NB4 (cell line): ENCODE measurements at regions not wholly inside any gene's neighbourhood (a gene's known extent, or its start where the extent isn't known, plus 50 kb on each side); places are given as distances from the start of the nearest gene placed in this dataset.

ENCODE experiments used
- DNase-seq: peaks from one replicate; pipeline ENCODE4 v3.0.0; 2010; ENCODE audit warnings: low read depth
- H3K4me3 ChIP-seq: one replicate; pipeline ENCODE4 v1.5.1; 2011; ENCODE audit warnings: mild to moderate bottlenecking, low read depth, low read length, moderate library complexity
- MYC ChIP-seq: IDR thresholded peaks from 2 replicates; pipeline ENCODE4 v1.6.1; 2011; ENCODE audit warnings: low read depth, low read length
- POLR2A ChIP-seq: IDR thresholded peaks from 2 replicates; pipeline ENCODE4 v1.6.1; 2011; ENCODE audit warnings: mild to moderate bottlenecking; ENCODE audit not compliant: insufficient read length; ENCODE audit errors: extremely low read depth
- TF ChIP-seq, protein P1 (sequence below): IDR thresholded peaks from 2 replicates; pipeline ENCODE4 v1.6.1; 2011; ENCODE audit warnings: low read depth, low read length
- TF ChIP-seq, protein P2 (sequence below): IDR thresholded peaks from one replicate; pipeline ENCODE4 v1.5.1; 2012; ENCODE audit warnings: low read depth, low read length

GRCh38 chr11:115905341-115906000 lies 401.3 kb upstream of the CADM1 start:
- TF ChIP-seq, protein P1, sequence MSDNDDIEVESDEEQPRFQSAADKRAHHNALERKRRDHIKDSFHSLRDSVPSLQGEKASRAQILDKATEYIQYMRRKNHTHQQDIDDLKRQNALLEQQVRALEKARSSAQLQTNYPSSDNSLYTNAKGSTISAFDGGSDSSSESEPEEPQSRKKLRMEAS: no peak
- TF ChIP-seq, protein P2, sequence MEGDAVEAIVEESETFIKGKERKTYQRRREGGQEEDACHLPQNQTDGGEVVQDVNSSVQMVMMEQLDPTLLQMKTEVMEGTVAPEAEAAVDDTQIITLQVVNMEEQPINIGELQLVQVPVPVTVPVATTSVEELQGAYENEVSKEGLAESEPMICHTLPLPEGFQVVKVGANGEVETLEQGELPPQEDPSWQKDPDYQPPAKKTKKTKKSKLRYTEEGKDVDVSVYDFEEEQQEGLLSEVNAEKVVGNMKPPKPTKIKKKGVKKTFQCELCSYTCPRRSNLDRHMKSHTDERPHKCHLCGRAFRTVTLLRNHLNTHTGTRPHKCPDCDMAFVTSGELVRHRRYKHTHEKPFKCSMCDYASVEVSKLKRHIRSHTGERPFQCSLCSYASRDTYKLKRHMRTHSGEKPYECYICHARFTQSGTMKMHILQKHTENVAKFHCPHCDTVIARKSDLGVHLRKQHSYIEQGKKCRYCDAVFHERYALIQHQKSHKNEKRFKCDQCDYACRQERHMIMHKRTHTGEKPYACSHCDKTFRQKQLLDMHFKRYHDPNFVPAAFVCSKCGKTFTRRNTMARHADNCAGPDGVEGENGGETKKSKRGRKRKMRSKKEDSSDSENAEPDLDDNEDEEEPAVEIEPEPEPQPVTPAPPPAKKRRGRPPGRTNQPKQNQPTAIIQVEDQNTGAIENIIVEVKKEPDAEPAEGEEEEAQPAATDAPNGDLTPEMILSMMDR: no peak
- no peak for TF ChIP-seq MYC
- TF ChIP-seq POLR2A: no peak
- no peak overlapping the region for H3K4me3 ChIP-seq
- no peak for DNase-seq

DNA sequence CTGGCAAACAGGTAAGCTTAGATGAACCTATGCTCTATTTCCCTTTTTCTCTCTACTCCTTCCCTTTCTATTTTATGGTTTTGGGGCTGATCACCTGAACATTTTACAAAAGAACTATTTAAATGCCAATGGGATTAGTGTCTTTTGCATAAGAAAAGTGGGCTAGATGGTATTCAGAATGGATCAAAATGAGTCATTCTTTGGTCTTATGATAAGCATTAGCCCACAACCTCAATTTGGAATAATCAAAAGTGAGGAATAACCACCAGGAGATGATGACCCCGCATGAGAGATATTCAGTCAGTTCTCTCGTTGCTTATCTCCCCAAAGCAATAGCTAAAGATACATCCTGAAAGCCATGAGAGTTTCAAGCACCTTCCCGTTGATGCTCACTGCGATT lies 399.0 kb upstream of the CADM1 start:
- DNase-seq: no peak
- H3K4me3 ChIP-seq: no peak overlapping the region
- TF ChIP-seq, protein P2: no peak
- TF ChIP-seq MYC: no peak
- TF ChIP-seq POLR2A: no peak

DNA sequence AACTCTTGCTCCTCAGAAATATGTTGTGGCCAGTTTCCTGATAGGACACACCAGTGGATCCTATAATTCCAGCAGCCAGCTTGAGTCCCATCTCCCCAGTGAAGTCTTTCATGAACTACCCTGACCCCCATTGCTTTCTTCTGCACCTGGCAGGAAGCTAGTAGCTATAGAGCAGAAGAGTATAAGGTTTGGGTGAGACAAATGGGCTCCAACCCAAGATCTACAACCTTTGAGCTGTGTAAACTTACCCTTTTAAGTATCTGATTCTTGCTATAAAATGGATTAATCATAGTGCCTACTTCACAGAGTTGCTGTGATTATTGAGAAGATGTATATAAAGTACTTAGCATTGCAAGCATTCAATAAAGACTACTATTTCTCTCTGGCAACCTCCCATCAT lies 396.9 kb upstream of the CADM1 start:
- no peak overlapping the region for H3K4me3 ChIP-seq
- no peak for DNase-seq
- TF ChIP-seq, protein P1: no peak
- TF ChIP-seq, protein P2: no peak
- no peak for TF ChIP-seq MYC
- no peak for TF ChIP-seq POLR2A

GRCh38 chr11:115900111-115900510 lies 395.9 kb upstream of the CADM1 start:
- TF ChIP-seq, protein P1: no peak
- TF ChIP-seq POLR2A (no peak), MYC (no peak)
- TF ChIP-seq, protein P2: no peak
- no peak for DNase-seq
- H3K4me3 ChIP-seq: no peak overlapping the region

DNA sequence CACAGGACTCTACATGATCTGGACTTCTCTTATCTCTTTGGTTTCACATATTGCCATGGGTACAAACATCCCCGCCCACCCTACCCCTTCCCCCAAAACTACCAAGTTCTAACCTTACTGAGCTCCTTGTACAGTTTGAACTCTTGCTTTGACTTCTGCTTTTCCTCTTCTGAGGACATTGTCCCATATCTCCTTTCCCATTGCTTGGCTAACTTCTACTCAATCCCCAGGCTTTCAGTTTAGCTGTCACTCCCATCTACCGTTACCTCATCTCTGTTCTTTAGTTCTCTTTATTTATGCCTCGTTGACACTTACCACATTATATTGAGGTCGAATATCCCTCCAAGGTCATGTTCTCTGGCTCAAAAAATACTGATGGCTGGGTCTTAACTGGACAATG lies 393.5 kb upstream of the CADM1 start:
- no peak for DNase-seq
- TF ChIP-seq POLR2A (no peak), MYC (no peak)
- TF ChIP-seq, protein P2: no peak
- TF ChIP-seq, protein P1: no peak
- no peak overlapping the region for H3K4me3 ChIP-seq

DNA sequence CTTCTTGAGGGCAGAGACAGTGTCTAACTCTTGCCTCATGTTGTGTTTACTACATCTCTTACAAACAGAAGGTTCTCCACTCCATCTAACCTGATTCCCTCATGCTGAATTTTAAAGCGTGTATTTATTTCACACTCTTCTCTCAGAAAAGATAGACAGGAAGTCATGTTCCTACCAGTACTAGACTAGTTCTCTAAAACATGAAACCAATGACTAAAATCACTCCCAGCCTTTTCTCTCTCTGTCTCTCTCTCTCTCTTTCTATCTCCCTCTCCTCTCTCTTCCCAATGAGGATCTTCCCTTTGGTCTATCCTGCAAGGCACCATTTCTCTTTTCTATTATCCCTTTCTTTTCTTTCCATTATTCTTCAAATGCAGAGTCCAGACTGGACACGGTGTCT lies 391.9 kb upstream of the CADM1 start:
- TF ChIP-seq, protein P2: no peak
- TF ChIP-seq POLR2A (no peak), MYC (no peak)
- TF ChIP-seq, protein P1: no peak
- H3K4me3 ChIP-seq: no peak overlapping the region
- no peak for DNase-seq
